Suprapubic skin (tissue), 4 donors: ENCODE measurements at regions not wholly inside any gene's neighbourhood (a gene's known extent, or its start where the extent isn't known, plus 50 kb on each side); places are given as distances from the start of the nearest gene placed in this dataset.

Source experiments
- CTCF ChIP-seq, 2 donors: fragments of 200-600 bp in 1 of 2; fragments of 450-650 bp in 1 of 2; sonication (generic) in 1 of 2; IDR thresholded peaks; one replicate each; pipeline ENCODE4 v1.5.1; 2016 to 2019; ENCODE audit warnings: antibody characterized with exemption in 2 of 2, mild to moderate bottlenecking in 1 of 2, moderate library complexity in 1 of 2
- POLR2A ChIP-seq, 2 donors: fragments of 450-650 bp; IDR thresholded peaks; one replicate each; pipeline ENCODE4 v1.6.1; 2017; ENCODE audit warnings: antibody characterized with exemption in 2 of 2, mild to moderate bottlenecking in 2 of 2, moderate library complexity in 2 of 2
- POLR2AphosphoS5 ChIP-seq, 3 donors: sonication (generic); formaldehyde crosslinking; IDR thresholded peaks; one replicate each; pipeline ENCODE4 v1.6.1; 2017; ENCODE audit warnings: antibody characterized with exemption in 3 of 3

- TF ChIP-seq CTCF (IDR thresholded peaks at IDR 0.05) (no peak), POLR2A (IDR thresholded peaks at IDR 0.05) (no peak), POLR2AphosphoS5 (IDR thresholded peaks at IDR 0.05) (no peak)
Measured at GRCh38 chr12:88921434-88921833, 341.2 kb upstream of the KITLG start.
